ENCODE measurements at regions not wholly inside any gene's neighbourhood (a gene's known extent, or its start where the extent isn't known, plus 50 kb on each side); places are given as distances from the start of the nearest gene placed in this dataset.

DNA sequence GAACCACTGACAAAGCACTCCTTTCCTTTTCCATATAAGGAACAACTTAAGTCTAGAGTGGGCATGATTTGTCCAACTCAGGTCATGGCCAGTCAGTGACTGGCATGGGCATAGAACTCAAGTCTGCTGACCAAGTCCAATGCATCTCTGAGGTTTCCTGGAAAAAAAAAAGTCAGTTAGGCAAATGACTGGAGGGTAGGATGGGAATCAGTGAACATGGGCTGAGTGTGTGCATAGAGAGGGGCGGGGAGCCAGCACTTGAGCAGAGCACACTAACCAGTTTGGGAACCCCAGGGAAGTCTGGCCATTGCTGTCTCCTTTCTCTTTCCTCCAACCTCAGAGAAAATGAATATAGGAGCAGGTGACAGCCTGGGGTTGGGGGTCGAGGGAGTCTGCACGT lies 53.6 kb upstream of the FMOD start:
- TF ChIP-seq POLR2A (IDR thresholded peaks at IDR 0.05; ENCODE audit: low read depth, low read length) (no peak), HCFC1 (IDR thresholded peaks at IDR 0.05; ENCODE audit: low read length) (no peak), GATAD2B (conservative IDR thresholded peaks at IDR 0.05; ENCODE audit: low read depth) (no peak)

All from GM12878 (cell line).